GM12878 (cell line): ENCODE measurements at regions not wholly inside any gene's neighbourhood (a gene's known extent, or its start where the extent isn't known, plus 50 kb on each side); places are given as distances from the start of the nearest gene placed in this dataset.

Experiments
- ATAC-seq: fragments of 200-7000 bp; cut with Tn5 transposase; 3 replicates; pipeline ENCODE4 v1.9.1; 2020; ENCODE audit warnings: mild to moderate bottlenecking, moderate library complexity
- BruUV-seq: library from RNA; stranded (reverse); fragments of 400-500 nt; replicated peaks from 2 replicates; lab custom pipeline; 2021; lab: Mats Ljungman, UMichigan
- CTCF ChIA-PET: fragments of 300-600 bp; sonication (Branson Sonifier 250); formaldehyde crosslinking; extraction: SDS; loops from one replicate; lab custom pipeline; 2021; ENCODE audit warnings: inconsistent platforms; lab: Yijun Ruan, JAX
- POLR2A ChIA-PET: fragments of 350-600 bp; formaldehyde crosslinking; extraction: SDS; loops from one replicate; lab custom pipeline; 2021; ENCODE audit warnings: inconsistent platforms; lab: Charles Lee
- RAD21 ChIA-PET: fragments of 300-600 bp; sonication (Branson Sonifier 250); formaldehyde crosslinking; loops from one replicate; lab custom pipeline; 2023; ENCODE audit warnings: antibody characterized with exemption; ENCODE audit not compliant: unreplicated experiment; lab: Charles Lee
- SMC1A ChIA-PET: fragments of 300-600 bp; sonication (Branson Sonifier 250); formaldehyde crosslinking; loops from one replicate; lab custom pipeline; 2023; ENCODE audit not compliant: unreplicated experiment, uncharacterized antibody; lab: Charles Lee
- DNase-seq: peaks from one replicate; pipeline ENCODE4 v3.0.0-alpha.2; 2011; ENCODE audit warnings: low read depth, low spot score
- FAIRE-seq: peaks from 3 replicates; lab custom pipeline; 2011; peaks lifted over from hg19 to GRCh38; lab: Jason Lieb, UNC
- H2AFZ ChIP-seq: 2 replicates; pipeline ENCODE4 v1.6.0; 2011; ENCODE audit warnings: low read depth, low read length, control low read depth; ENCODE audit not compliant: control insufficient read depth
- H3K27ac ChIP-seq: 2 replicates; pipeline ENCODE4 v1.5.1; 2011; ENCODE audit warnings: control low read depth; ENCODE audit not compliant: control insufficient read depth, insufficient read depth
- H3K27me3 ChIP-seq, 2 experiments: replicated peaks in 1 of 2; 2 replicates each; pipeline versions ENCODE4 v1.6.0 to v1.6.1; 2011; ENCODE audit warnings: low read length in 1 of 2; ENCODE audit not compliant: control insufficient read depth in 2 of 2, insufficient read depth in 2 of 2
- H3K36me3 ChIP-seq, 2 experiments: 2 replicates each; pipeline ENCODE4 v1.5.1; 2011; ENCODE audit warnings: low read length in 1 of 2; ENCODE audit not compliant: control insufficient read depth in 2 of 2, insufficient read depth in 2 of 2
- H3K4me1 ChIP-seq: 2 replicates; pipeline ENCODE4 v1.6.1; 2011; ENCODE audit warnings: mild to moderate bottlenecking, low read length, moderate library complexity, mixed read lengths; ENCODE audit not compliant: control insufficient read depth, insufficient read depth
- H3K4me2 ChIP-seq: 2 replicates; pipeline ENCODE4 v1.6.0; 2011; ENCODE audit warnings: control low read depth; ENCODE audit not compliant: control insufficient read depth, insufficient read depth
- H3K4me3 ChIP-seq: fragments of 200-600 bp; sonication (generic); 2 replicates; pipeline ENCODE4 v1.5.1; 2016
- H3K79me2 ChIP-seq: 2 replicates; pipeline ENCODE4 v1.6.0; 2011; ENCODE audit warnings: low read length; ENCODE audit not compliant: control insufficient read depth, insufficient read depth
- H3K9ac ChIP-seq: 2 replicates; pipeline ENCODE4 v1.8.0; 2011; ENCODE audit warnings: low read length, control low read depth, mixed read lengths; ENCODE audit not compliant: control insufficient read depth, insufficient read depth
- H3K9me3 ChIP-seq: replicated peaks from 3 replicates; pipeline ENCODE4 v1.5.1; 2011; ENCODE audit warnings: mild to moderate bottlenecking, low read length; ENCODE audit not compliant: control insufficient read depth, insufficient read depth
- H4K20me1 ChIP-seq: 2 replicates; pipeline ENCODE4 v1.6.0; 2011; ENCODE audit not compliant: control insufficient read depth, insufficient read depth
- CBX5 ChIP-seq: sonication (generic); IDR thresholded peaks from 2 replicates; pipeline ENCODE4 v1.6.1; 2016; ENCODE audit warnings: low read depth, moderate library complexity, mild to moderate bottlenecking, inconsistent platforms
- CHD2 ChIP-seq: IDR thresholded peaks from 2 replicates; pipeline ENCODE4 v1.6.1; 2011; ENCODE audit warnings: low read depth, low read length, improper control_type of control experiment, borderline replicate concordance
- CHD4 ChIP-seq: fragments of 200-600 bp; sonication (generic); IDR thresholded peaks from 2 replicates; pipeline ENCODE4 v1.6.1; 2016; ENCODE audit warnings: mild to moderate bottlenecking
- CTCF ChIP-seq, 3 experiments: IDR thresholded peaks in 2 of 3; conservative IDR thresholded peaks in 1 of 3; 2 replicates each; pipeline ENCODE4 v1.5.1; 2011; ENCODE audit warnings: low read depth in 3 of 3, low read length in 3 of 3, mild to moderate bottlenecking in 3 of 3, control low read depth in 2 of 3, moderate library complexity in 2 of 3, inconsistent platforms in 1 of 3, mixed read lengths in 1 of 3; ENCODE audit not compliant: control insufficient read depth in 2 of 3, insufficient read depth in 1 of 3; ENCODE audit errors: extremely low read depth in 1 of 3
- IRF4 ChIP-seq: IDR thresholded peaks from 2 replicates; pipeline ENCODE4 v1.6.1; 2011; ENCODE audit warnings: low read depth, low read length
- JUNB ChIP-seq: IDR thresholded peaks from 2 replicates; pipeline ENCODE4 v1.6.1; 2016; ENCODE audit warnings: antibody characterized with exemption, mild to moderate bottlenecking
- MLLT1 ChIP-seq: fragments of 450-650 bp; IDR thresholded peaks from 2 replicates; pipeline ENCODE4 v1.6.1; 2016; ENCODE audit warnings: mild to moderate bottlenecking
- MXI1 ChIP-seq: fragments of 150-350 bp; IDR thresholded peaks from 2 replicates; pipeline ENCODE4 v1.6.1; 2011; ENCODE audit warnings: low read depth, mild to moderate bottlenecking, inconsistent platforms, low read length, improper control_type of control experiment
- RAD21 ChIP-seq: IDR thresholded peaks from 2 replicates; pipeline ENCODE4 v1.6.1; 2011; ENCODE audit warnings: mild to moderate bottlenecking, low read depth, low read length, moderate library complexity; ENCODE audit not compliant: insufficient read depth
- RB1 ChIP-seq: fragments of 450-650 bp; formaldehyde crosslinking; IDR thresholded peaks from 2 replicates; pipeline ENCODE4 v1.6.1; 2017; ENCODE audit warnings: mild to moderate bottlenecking, borderline replicate concordance
- SIN3A ChIP-seq: IDR thresholded peaks from 2 replicates; pipeline ENCODE4 v1.6.1; 2012; ENCODE audit warnings: low read depth, low read length, improper control_type of control experiment
- SREBF2 ChIP-seq: IDR thresholded peaks from 2 replicates; pipeline ENCODE4 v1.6.1; 2012; ENCODE audit warnings: mild to moderate bottlenecking, low read length
- WRNIP1 ChIP-seq: IDR thresholded peaks from 2 replicates; pipeline ENCODE4 v1.6.1; 2011; ENCODE audit warnings: low read depth, low read length, improper control_type of control experiment, borderline replicate concordance
- ZNF622 ChIP-seq: fragments of 450-650 bp; IDR thresholded peaks from 2 replicates; pipeline ENCODE4 v1.6.1; 2017; ENCODE audit warnings: mild to moderate bottlenecking, inconsistent platforms
- WGBS: methylation state at CpG from one replicate; pipeline ENCODE4 v1.1.6; 2016; ENCODE audit warnings: low lambda C conversion rate; ENCODE audit not compliant: insufficient replicate concordance, insufficient coverage; ENCODE audit errors: missing lambda C conversion rate; 5-methylcytosine and 5-hydroxymethylcytosine counted together
- in situ Hi-C: fragments of 300-500 bp; cut with MboI; formaldehyde crosslinking; loops from 9 replicates; pipeline ENCODE4 v1.14.3; 2018; ENCODE audit warnings: mixed read lengths
- intact Hi-C: fragments of 100-400 bp; cut with micrococcal nuclease; formaldehyde crosslinking; loops from one replicate; pipeline ENCODE4 v1.14.2; 2022; ENCODE audit not compliant: unreplicated experiment

GRCh38 chr2:150791567-150791966, 304.1 kb upstream of the RND3 start:
- Histone ChIP-seq H4K20me1 (no peaks in the 10 kb centered on the region), H3K4me1 (no peaks in the 10 kb centered on the region), H2AFZ (no peak overlapping the region), H3K4me2 (no peak overlapping the region), H3K27me3 (no peaks in the 10 kb centered on the region), H3K27ac (no peak overlapping the region), H3K9me3 (no peaks in the 10 kb centered on the region), H3K36me3 (no peaks in the 10 kb centered on the region), H3K79me2 (no peaks in the 10 kb centered on the region), H3K9ac (no peak overlapping the region), H3K4me3 (no peak overlapping the region)
- no TSS peak for BruUV-seq
- no peak for ATAC-seq
- intact Hi-C loops = no loop called here
- in situ Hi-C loops = no loop called here
- ChIA-PET CTCF (no interaction called here), SMC1A (interaction anchor here (1.2 kb wide), 1 partner anchor 16 kb away, joined by 3 read pairs; no protein-coding TSS in a partner anchor), POLR2A (no interaction called here), RAD21 (no interaction called here)
- DNase-seq = no peak
- no peak for FAIRE-seq
- TF ChIP-seq RAD21 (no peak), CBX5 (no peak), RB1 (no peak), ZNF622 (no peak), SREBF2 (no peak)

- CTCF ChIA-PET = interaction anchor here (1.3 kb wide), 1 partner anchor 188 kb away, joined by 3 read pairs; no protein-coding TSS in a partner anchor
- no peak for ATAC-seq
- SMC1A ChIA-PET = interaction anchor here (0.9 kb wide), 1 partner anchor 12 kb away, joined by 3 read pairs; no protein-coding TSS in a partner anchor
Observed at GRCh38 chr2:150789376-150789905, 302.0 kb upstream of the RND3 start.

More at GRCh38 chr2:150789376-150789905, 302.0 kb upstream of the RND3 start:
- no peaks in the 10 kb centered on the region for H3K9me3 ChIP-seq
- POLR2A ChIA-PET = no interaction called here
- RAD21 ChIA-PET = no interaction called here
- H3K4me1 ChIP-seq = no peaks in the 10 kb centered on the region
- no peaks in the 10 kb centered on the region for H4K20me1 ChIP-seq
- TF ChIP-seq CHD4 (no peak), MLLT1 (no peak), SIN3A (no peak), JUNB (no peak), MXI1 (no peak), CTCF (IDR thresholded peaks at IDR 0.05 in 2 of 3, conservative IDR thresholded peaks at IDR 0.05 in 1 of 3; ENCODE audit: control insufficient read depth in 2 of 3, extremely low read depth in 1 of 3, insufficient read depth in 1 of 3, low read depth in 3 of 3, low read length in 3 of 3) (no peak), CHD2 (no peak), IRF4 (no peak), WRNIP1 (no peak)
- TF ChIP-seq, all 136 proteins: peak for 0
- 75% methylated on average over 2 of the region's 2 CpGs for WGBS
- Histone ChIP-seq H3K27me3 (no peaks in the 10 kb centered on the region), H3K9ac (no peak overlapping the region), H3K4me2 (no peak overlapping the region), H3K36me3 (no peaks in the 10 kb centered on the region), H3K4me3 (no peak overlapping the region), H3K79me2 (no peaks in the 10 kb centered on the region), H2AFZ (no peak overlapping the region), H3K27ac (no peak overlapping the region)
- intact Hi-C loops = loop anchor here (2.0 kb wide), 1 partner anchor 71 kb away; no protein-coding TSS in a partner anchor
- in situ Hi-C loops = no loop called here
- FAIRE-seq (no peak), DNase-seq (no peak)
- BruUV-seq = no TSS peak
